ENCODE measurements at regions not wholly inside any gene's neighbourhood (a gene's known extent, or its start where the extent isn't known, plus 50 kb on each side); places are given as distances from the start of the nearest gene placed in this dataset.

DNA sequence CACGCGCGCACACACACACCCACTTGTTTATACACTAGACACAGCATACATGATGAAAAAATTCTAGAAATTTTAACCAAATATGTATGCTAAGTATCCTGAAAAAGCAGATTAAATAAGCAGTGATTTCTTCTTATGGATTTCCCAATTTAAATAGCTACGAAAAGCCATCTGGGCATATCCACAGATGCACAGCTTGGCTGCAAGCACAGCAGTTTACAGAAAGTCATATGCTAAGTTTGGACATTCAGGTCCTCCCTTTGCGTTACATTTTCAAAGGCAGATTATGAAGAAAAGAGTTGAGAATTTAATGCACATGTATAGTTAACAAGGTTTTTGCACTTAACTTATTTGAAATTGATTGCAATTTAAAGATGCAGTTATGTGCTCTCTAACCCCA, 542.2 kb upstream of the EPHA5 start:
- TF ChIP-seq, protein P1, sequence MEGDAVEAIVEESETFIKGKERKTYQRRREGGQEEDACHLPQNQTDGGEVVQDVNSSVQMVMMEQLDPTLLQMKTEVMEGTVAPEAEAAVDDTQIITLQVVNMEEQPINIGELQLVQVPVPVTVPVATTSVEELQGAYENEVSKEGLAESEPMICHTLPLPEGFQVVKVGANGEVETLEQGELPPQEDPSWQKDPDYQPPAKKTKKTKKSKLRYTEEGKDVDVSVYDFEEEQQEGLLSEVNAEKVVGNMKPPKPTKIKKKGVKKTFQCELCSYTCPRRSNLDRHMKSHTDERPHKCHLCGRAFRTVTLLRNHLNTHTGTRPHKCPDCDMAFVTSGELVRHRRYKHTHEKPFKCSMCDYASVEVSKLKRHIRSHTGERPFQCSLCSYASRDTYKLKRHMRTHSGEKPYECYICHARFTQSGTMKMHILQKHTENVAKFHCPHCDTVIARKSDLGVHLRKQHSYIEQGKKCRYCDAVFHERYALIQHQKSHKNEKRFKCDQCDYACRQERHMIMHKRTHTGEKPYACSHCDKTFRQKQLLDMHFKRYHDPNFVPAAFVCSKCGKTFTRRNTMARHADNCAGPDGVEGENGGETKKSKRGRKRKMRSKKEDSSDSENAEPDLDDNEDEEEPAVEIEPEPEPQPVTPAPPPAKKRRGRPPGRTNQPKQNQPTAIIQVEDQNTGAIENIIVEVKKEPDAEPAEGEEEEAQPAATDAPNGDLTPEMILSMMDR (IDR thresholded peaks at IDR 0.05), result no peak
- no peak for TF ChIP-seq EP300 (IDR thresholded peaks at IDR 0.05)
- TF ChIP-seq POLR2A (IDR thresholded peaks at IDR 0.05; ENCODE audit: low read depth), result no peak
- TF ChIP-seq POLR2AphosphoS5 (IDR thresholded peaks at IDR 0.05), result no peak

All from esophagus muscularis mucosa (tissue), 4 donors.